CD8-positive, alpha-beta memory T cell (primary cell): ENCODE measurements at regions not wholly inside any gene's neighbourhood (a gene's known extent, or its start where the extent isn't known, plus 50 kb on each side); places are given as distances from the start of the nearest gene placed in this dataset.
"Not testable (repeated sequence)": the region's sequence is repeated elsewhere in the genome, so short reads cannot be mapped to it uniquely, and the experiment has no call there.

Experiments
- CTCF ChIA-PET: fragments of 350-600 bp; sonication (Branson Sonifier 250); formaldehyde crosslinking; loops from one replicate; lab custom pipeline; 2021; ENCODE audit warnings: antibody characterized with exemption; lab: Charles Lee
- POLR2A ChIA-PET: fragments of 350-600 bp; sonication (Branson Sonifier 250); formaldehyde crosslinking; loops from one replicate; lab custom pipeline; 2021; ENCODE audit warnings: antibody characterized with exemption; lab: Charles Lee
- DNase-seq, 5 donors: peaks; one replicate each; pipeline versions ENCODE4 v3.0.0 to v3.0.0-alpha.2; 2020 to 2022; ENCODE audit warnings: mixed read lengths in 1 of 5
- H3K27ac ChIP-seq: one replicate; pipeline ENCODE4 v1.7.0; 2013; ENCODE audit warnings: low read depth, mild to moderate bottlenecking, low read length, moderate library complexity
- H3K27me3 ChIP-seq: 2 replicates; pipeline ENCODE4 v1.7.0; 2013; ENCODE audit warnings: low read length, mild to moderate bottlenecking; ENCODE audit not compliant: insufficient read depth, poor library complexity, severe bottlenecking
- H3K36me3 ChIP-seq: 2 replicates; pipeline ENCODE4 v1.7.0; 2013; ENCODE audit warnings: mild to moderate bottlenecking, low read length, moderate library complexity; ENCODE audit not compliant: insufficient read depth
- H3K4me1 ChIP-seq: 2 replicates; pipeline ENCODE4 v1.7.0; 2013; ENCODE audit warnings: mild to moderate bottlenecking, low read length, moderate library complexity; ENCODE audit not compliant: insufficient read depth
- H3K4me3 ChIP-seq: 2 replicates; pipeline ENCODE4 v1.7.0; 2013; ENCODE audit warnings: mild to moderate bottlenecking, low read length
- H3K9me3 ChIP-seq: 2 replicates; pipeline ENCODE4 v1.7.0; 2013; ENCODE audit warnings: mild to moderate bottlenecking, low read length
- H3K27ac Mint-ChIP-seq, 8 donors: one replicate each; pipeline ENCODE4 v1.8.0; 2020 to 2021; ENCODE audit warnings: mixed read lengths in 8 of 8, mild to moderate bottlenecking in 6 of 8, inconsistent platforms in 3 of 8, moderate library complexity in 3 of 8
- H3K27me3 Mint-ChIP-seq, 2 donors: one replicate each; pipeline ENCODE4 v1.8.0; 2020 to 2021; ENCODE audit warnings: mixed read lengths in 2 of 2, mild to moderate bottlenecking in 1 of 2, moderate library complexity in 1 of 2
- H3K36me3 Mint-ChIP-seq, 3 donors: one replicate each; pipeline ENCODE4 v1.8.0; 2020 to 2021; ENCODE audit warnings: mixed read lengths in 3 of 3, inconsistent platforms in 1 of 3, mild to moderate bottlenecking in 1 of 3
- H3K4me1 Mint-ChIP-seq, 3 donors: one replicate each; pipeline ENCODE4 v1.8.0; 2020 to 2021; ENCODE audit warnings: mixed read lengths in 3 of 3, inconsistent platforms in 1 of 3, mild to moderate bottlenecking in 1 of 3
- H3K4me3 Mint-ChIP-seq, 7 donors: one replicate each; pipeline ENCODE4 v1.8.0; 2020 to 2021; ENCODE audit warnings: mixed read lengths in 7 of 7, mild to moderate bottlenecking in 6 of 7, moderate library complexity in 4 of 7, inconsistent platforms in 2 of 7
- H3K9me3 Mint-ChIP-seq, 5 donors: one replicate each; pipeline ENCODE4 v1.8.0; 2020 to 2022; ENCODE audit warnings: mixed read lengths in 5 of 5, mild to moderate bottlenecking in 3 of 5, moderate library complexity in 2 of 5, inconsistent platforms in 1 of 5

DNA sequence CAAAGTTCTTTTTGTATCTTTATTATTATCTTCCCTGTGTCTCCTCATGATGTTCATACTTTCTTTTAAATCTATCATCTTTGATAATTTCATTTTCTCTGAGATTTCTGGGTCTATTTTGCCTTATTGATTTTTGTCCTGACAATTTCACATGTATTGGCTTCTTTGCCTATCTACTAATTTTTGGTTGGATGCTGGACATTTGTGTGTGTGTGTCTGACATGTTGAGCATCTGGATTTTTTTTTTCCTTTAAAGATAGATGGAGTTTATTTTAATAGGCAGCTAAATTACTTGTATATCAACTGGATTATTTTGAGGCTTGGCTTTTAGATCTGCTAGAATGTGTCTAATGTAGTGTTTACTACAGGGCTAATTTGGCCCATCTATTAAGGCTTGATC lies 178.0 kb upstream of the MOCS2 start:
- Histone ChIP-seq H3K4me3 (no peak overlapping the region), H3K9me3 (no peaks in the 10 kb centered on the region), H3K27me3 (no peaks in the 10 kb centered on the region), H3K36me3 (no peaks in the 10 kb centered on the region), H3K4me1 (no peaks in the 10 kb centered on the region), H3K27ac (no peak overlapping the region)
- ChIA-PET POLR2A (no interaction called here), CTCF (no interaction called here)
- Mint-ChIP-seq H3K9me3 (peaks cover 14 to 25% (median 18%) of the 10 kb centered on the region in 5 donors), H3K36me3 (peaks cover 0 to 4% (median 0%) of the 10 kb centered on the region in 3 donors), H3K27ac (no peak overlapping the region), H3K27me3 (peaks cover 4 to 9% of the 10 kb centered on the region in 2 donors), H3K4me1 (no peaks in the 10 kb centered on the region), H3K4me3 (no peak overlapping the region)
- no peak for DNase-seq

DNA sequence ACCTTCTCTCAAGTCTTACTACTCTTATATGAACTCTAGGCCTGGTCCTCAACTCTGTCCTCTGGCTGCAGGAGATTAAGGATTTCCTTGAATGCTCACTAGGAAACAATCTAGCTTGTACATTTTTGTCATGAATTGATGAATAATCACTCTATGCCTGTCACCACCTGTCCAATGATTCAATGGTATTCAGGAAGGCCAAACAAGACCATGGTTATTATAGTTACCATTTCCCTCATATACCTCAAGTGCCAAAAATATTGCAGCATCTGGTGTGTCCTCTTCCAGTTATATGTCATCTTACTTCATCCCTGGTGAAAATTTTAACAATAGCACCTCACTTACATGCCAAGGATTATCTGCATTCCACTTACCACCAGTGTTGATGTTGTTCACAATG lies 179.0 kb upstream of the MOCS2 start:
- no peak for DNase-seq
- peaks cover 0 to 4% (median 0%) of the 10 kb centered on the region in 3 donors for H3K36me3 Mint-ChIP-seq
- H3K9me3 Mint-ChIP-seq, result peaks cover 10 to 23% (median 15%) of the 10 kb centered on the region in 5 donors
- Histone ChIP-seq H3K36me3 (no peaks in the 10 kb centered on the region), H3K4me1 (no peaks in the 10 kb centered on the region), H3K9me3 (no peaks in the 10 kb centered on the region), H3K27ac (no peak overlapping the region), H3K4me3 (no peak overlapping the region), H3K27me3 (no peaks in the 10 kb centered on the region)
- no peaks in the 10 kb centered on the region for H3K4me1 Mint-ChIP-seq
- ChIA-PET CTCF (no interaction called here), POLR2A (no interaction called here)
- peaks cover 4 to 11% of the 10 kb centered on the region in 2 donors for H3K27me3 Mint-ChIP-seq
- no peak overlapping the region for H3K4me3 Mint-ChIP-seq
- H3K27ac Mint-ChIP-seq, result no peak overlapping the region

DNA sequence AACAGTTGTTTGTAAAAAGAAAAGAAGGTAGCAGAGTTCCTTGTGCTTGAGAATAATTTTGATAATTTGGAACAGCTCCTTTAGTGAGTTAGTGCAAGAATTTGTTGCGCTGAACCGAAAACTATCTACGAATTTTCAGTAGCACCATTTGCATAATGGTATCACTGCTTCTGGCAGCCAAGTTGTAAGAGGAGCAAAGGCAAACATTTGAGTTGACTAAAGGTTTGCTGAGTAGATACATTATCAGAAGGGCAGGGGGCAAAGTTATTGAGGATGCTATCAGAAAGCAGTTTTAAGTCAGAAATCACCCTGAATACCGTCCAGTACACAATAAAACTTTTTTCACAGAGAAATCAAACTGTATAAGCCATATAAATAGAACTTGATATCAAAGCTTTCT lies 181.5 kb upstream of the MOCS2 start:
- Mint-ChIP-seq H3K9me3 (peaks cover 9 to 22% (median 14%) of the 10 kb centered on the region in 5 donors), H3K4me1 (no peaks in the 10 kb centered on the region), H3K36me3 (peaks cover 0 to 4% (median 0%) of the 10 kb centered on the region in 3 donors), H3K27ac (no peak overlapping the region), H3K27me3 (peaks cover 4 to 11% of the 10 kb centered on the region in 2 donors), H3K4me3 (no peak overlapping the region)
- Histone ChIP-seq H3K4me3 (no peak overlapping the region), H3K27ac (no peak overlapping the region), H3K9me3 (no peaks in the 10 kb centered on the region), H3K27me3 (no peaks in the 10 kb centered on the region), H3K4me1 (no peaks in the 10 kb centered on the region), H3K36me3 (no peaks in the 10 kb centered on the region)
- DNase-seq, result no peak
- CTCF ChIA-PET, result no interaction called here
- POLR2A ChIA-PET, result no interaction called here

DNA sequence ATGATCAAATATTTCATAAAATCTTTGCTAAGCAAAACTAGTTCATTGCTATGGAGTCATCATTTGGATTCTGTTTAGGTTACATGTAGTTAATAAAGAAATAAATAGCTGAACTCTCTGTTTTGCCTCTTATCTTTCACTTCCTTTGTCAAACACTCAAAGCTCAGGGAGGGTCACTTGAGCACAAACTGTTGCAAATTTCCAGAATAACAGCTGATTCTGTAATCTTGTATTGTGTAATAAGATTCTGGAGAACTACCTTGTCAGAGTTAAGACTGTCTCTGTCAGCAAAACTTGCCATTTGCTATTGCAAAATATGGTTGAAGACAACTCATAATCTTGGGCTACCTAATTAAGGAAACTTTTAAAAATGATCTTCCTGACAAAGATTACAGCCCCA lies 182.0 kb upstream of the MOCS2 start:
- peaks cover 8 to 21% (median 13%) of the 10 kb centered on the region in 5 donors for H3K9me3 Mint-ChIP-seq
- POLR2A ChIA-PET, result no interaction called here
- H3K4me3 Mint-ChIP-seq, result no peak overlapping the region
- H3K27ac Mint-ChIP-seq, result no peak overlapping the region
- H3K27me3 ChIP-seq, result no peaks in the 10 kb centered on the region
- no peaks in the 10 kb centered on the region for H3K36me3 ChIP-seq
- no peaks in the 10 kb centered on the region for H3K4me1 Mint-ChIP-seq
- DNase-seq, result no peak
- H3K27ac ChIP-seq, result no peak overlapping the region
- no peaks in the 10 kb centered on the region for H3K9me3 ChIP-seq
- CTCF ChIA-PET, result no interaction called here
- no peak overlapping the region for H3K4me3 ChIP-seq
- H3K36me3 Mint-ChIP-seq, result peaks cover 0 to 4% (median 0%) of the 10 kb centered on the region in 3 donors
- H3K4me1 ChIP-seq, result no peaks in the 10 kb centered on the region
- peaks cover 4 to 11% of the 10 kb centered on the region in 2 donors for H3K27me3 Mint-ChIP-seq

DNA sequence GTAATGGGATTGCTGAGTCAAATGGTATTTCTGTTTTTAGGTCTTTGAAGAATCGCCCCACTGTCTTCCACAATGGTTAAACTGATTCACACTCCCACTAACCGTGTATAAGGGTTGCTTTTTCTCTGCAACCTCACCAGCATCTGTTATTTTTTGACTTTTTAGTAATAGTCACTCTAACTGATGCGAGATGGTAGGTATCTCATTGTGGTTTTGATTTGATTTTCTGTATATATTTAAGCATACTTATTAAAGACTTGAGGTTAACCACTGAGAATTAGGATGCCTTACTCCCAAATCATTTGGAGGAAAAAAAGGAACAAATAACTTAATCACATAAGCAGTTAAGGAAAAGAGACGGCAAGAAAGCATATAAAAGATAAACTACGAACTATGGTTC lies 181.6 kb upstream of the FST start:
- no peak for DNase-seq
- POLR2A ChIA-PET, result no interaction called here
- no peaks in the 10 kb centered on the region for H3K27me3 ChIP-seq

DNA sequence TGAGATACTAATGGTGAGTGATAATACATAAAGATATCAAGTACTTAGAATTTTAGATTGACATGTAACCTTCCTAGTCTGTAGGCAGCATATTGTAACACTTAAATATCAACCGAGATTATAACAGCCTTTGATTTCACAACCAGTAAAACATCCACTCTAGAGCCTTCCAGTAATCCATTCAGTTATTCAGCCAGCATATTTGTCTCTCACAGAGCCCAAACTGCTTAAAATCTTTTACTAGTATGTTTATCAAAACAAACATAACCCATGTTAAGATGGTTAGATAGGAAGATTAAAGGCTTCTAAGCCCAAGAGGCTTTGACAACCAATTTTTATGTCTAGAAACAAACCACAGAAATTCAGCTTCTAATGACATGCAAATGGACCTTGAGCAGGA lies 177.9 kb upstream of the FST start:
- H3K27me3 ChIP-seq, result no peaks in the 10 kb centered on the region
- H3K9me3 ChIP-seq, result no peaks in the 10 kb centered on the region
- no peak overlapping the region for H3K4me3 ChIP-seq
- no peaks in the 10 kb centered on the region for H3K36me3 ChIP-seq
- Mint-ChIP-seq H3K27ac (no peak overlapping the region), H3K27me3 (no peaks in the 10 kb centered on the region), H3K4me3 (no peak overlapping the region), H3K9me3 (peaks cover 0 to 12% (median 4%) of the 10 kb centered on the region in 5 donors), H3K4me1 (no peaks in the 10 kb centered on the region), H3K36me3 (no peaks in the 10 kb centered on the region)
- POLR2A ChIA-PET, result no interaction called here
- CTCF ChIA-PET, result no interaction called here
- no peak overlapping the region for H3K27ac ChIP-seq
- DNase-seq, result no peak
- no peaks in the 10 kb centered on the region for H3K4me1 ChIP-seq

More for the DNA sequence above, 181.6 kb upstream of the FST start:
- H3K27me3 Mint-ChIP-seq, result peaks cover 2 to 3% of the 10 kb centered on the region in 2 donors
- Histone ChIP-seq H3K36me3 (no peaks in the 10 kb centered on the region), H3K4me3 (no peak overlapping the region), H3K27ac (no peak overlapping the region), H3K4me1 (no peaks in the 10 kb centered on the region), H3K9me3 (no peaks in the 10 kb centered on the region)
- H3K9me3 Mint-ChIP-seq, result no peaks in the 10 kb centered on the region
- H3K4me3 Mint-ChIP-seq, result no peak overlapping the region
- no peaks in the 10 kb centered on the region for H3K4me1 Mint-ChIP-seq
- CTCF ChIA-PET, result no interaction called here
- H3K27ac Mint-ChIP-seq, result no peak overlapping the region
- H3K36me3 Mint-ChIP-seq, result no peaks in the 10 kb centered on the region

DNA sequence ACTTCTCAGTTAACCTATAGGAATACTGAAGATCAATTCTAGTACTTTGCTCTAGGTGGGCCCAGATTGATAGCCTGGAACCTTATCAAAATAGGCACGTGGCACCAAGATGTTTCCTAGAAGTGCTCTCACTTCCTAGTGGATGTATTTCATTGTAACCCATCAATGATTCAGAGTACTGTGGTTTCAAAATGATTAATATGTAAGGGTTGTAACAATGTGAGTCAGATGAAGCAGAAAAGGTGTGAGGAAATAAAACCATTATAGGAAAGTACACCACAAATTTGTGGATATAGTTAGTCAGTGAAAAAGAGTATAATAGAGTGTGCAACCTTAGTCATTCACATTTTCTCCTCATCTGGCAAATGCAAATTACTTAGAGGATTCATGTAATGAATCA lies 177.3 kb upstream of the FST start:
- DNase-seq, result no peak
- H3K27me3 Mint-ChIP-seq, result no peaks in the 10 kb centered on the region
- no peaks in the 10 kb centered on the region for H3K27me3 ChIP-seq
- no peak overlapping the region for H3K4me3 ChIP-seq
- no peaks in the 10 kb centered on the region for H3K36me3 ChIP-seq
- H3K9me3 Mint-ChIP-seq, result peaks cover 0 to 12% (median 4%) of the 10 kb centered on the region in 5 donors
- H3K4me1 ChIP-seq, result no peaks in the 10 kb centered on the region
- no peaks in the 10 kb centered on the region for H3K36me3 Mint-ChIP-seq
- ChIA-PET POLR2A (no interaction called here), CTCF (no interaction called here)
- H3K27ac Mint-ChIP-seq, result no peak overlapping the region
- H3K4me3 Mint-ChIP-seq, result no peak overlapping the region
- no peak overlapping the region for H3K27ac ChIP-seq
- H3K9me3 ChIP-seq, result no peaks in the 10 kb centered on the region
- no peaks in the 10 kb centered on the region for H3K4me1 Mint-ChIP-seq

DNA sequence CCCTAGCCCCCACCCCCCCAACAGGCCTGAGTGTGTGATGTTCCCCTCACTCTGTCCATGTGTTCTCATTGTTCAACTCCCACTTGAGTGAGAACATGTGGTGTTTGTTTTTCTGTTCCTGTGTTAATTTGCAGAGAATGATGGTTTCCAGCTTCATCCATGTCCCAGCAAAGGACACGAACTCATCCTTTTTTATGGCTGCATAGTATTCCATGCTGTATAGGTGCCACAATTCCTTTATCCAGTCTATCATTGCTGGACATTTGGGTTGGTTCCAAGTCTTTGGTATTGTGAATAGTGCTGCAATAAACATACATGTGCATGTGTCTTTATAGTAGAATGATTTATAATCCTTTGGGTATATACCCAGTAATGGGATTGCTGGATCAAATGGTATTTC lies 175.1 kb upstream of the FST start:
- H3K36me3 Mint-ChIP-seq, H3K4me3 ChIP-seq, POLR2A ChIA-PET, H3K4me1 Mint-ChIP-seq, H3K27ac ChIP-seq, H3K36me3 ChIP-seq, DNase-seq, H3K27me3 ChIP-seq, H3K4me3 Mint-ChIP-seq, H3K4me1 ChIP-seq, H3K9me3 ChIP-seq, CTCF ChIA-PET, H3K27me3 Mint-ChIP-seq, H3K27ac Mint-ChIP-seq: not testable (repeated sequence)
- H3K9me3 Mint-ChIP-seq, result peaks cover 1 to 12% (median 4%) of the 10 kb centered on the region in 5 donors

DNA sequence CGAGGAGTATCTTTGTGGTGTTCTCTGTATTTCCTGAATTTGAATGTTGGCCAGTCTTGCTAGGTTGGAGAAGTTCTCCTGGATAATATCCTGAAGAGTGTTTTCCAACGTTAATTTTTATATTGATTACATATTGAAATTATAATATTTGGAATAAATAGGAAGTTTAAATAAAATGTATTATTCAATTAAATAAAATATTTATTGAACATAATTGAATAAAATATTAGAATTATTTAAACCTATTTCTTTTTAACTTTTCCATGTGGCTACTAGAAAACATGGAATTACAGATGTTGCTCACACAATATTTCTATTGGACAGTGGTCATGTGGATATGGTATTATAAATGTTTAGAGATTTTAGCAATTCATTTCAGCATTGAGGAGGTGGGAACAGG lies 170.8 kb upstream of the FST start:
- no peak overlapping the region for H3K27ac ChIP-seq
- ChIA-PET CTCF (no interaction called here), POLR2A (no interaction called here)
- no peaks in the 10 kb centered on the region for H3K27me3 ChIP-seq
- H3K4me1 Mint-ChIP-seq, result no peaks in the 10 kb centered on the region
- H3K4me3 Mint-ChIP-seq, result no peak overlapping the region
- H3K36me3 ChIP-seq, result no peaks in the 10 kb centered on the region
- no peaks in the 10 kb centered on the region for H3K4me1 ChIP-seq
- H3K4me3 ChIP-seq, result no peak overlapping the region
- peaks cover 4 to 12% (median 10%) of the 10 kb centered on the region in 5 donors for H3K9me3 Mint-ChIP-seq
- H3K27me3 Mint-ChIP-seq, result peaks cover 0 to 2% of the 10 kb centered on the region in 2 donors
- no peak for DNase-seq
- H3K27ac Mint-ChIP-seq, result no peak overlapping the region
- no peaks in the 10 kb centered on the region for H3K36me3 Mint-ChIP-seq
- no peaks in the 10 kb centered on the region for H3K9me3 ChIP-seq
